ENCODE measurements at regions not wholly inside any gene's neighbourhood (a gene's known extent, or its start where the extent isn't known, plus 50 kb on each side); places are given as distances from the start of the nearest gene placed in this dataset.
A peak's percentile ranks its signal among the peaks of the same experiment; 100 is the strongest.

GRCh38 chr4:180617196-180617595, 1626.0 kb upstream of the TENM3 start:
- no peak overlapping the region for H3K4me2 ChIP-seq (ENCODE audit: insufficient read depth, low read length, poor library complexity, severe bottlenecking)
- no peak overlapping the region for H3K14ac ChIP-seq (ENCODE audit: low read length)
- peaks cover 1 to 6% of the 10 kb centered on the region in 2 donors for H3K4me1 ChIP-seq (ENCODE audit: control insufficient read depth in 2 of 2, insufficient read depth in 1 of 2, low read depth in 1 of 2, low read length in 2 of 2)
- H3K36me3 ChIP-seq (replicated peaks in 1 of 2; ENCODE audit: control insufficient read depth in 2 of 2, insufficient read depth in 2 of 2, low read length in 2 of 2): no peaks in the 10 kb centered on the region
- H2AK5ac ChIP-seq (ENCODE audit: low read depth, low read length): no peak overlapping the region
- H3K9me3 ChIP-seq (replicated peaks in 1 of 2; ENCODE audit: control insufficient read depth in 2 of 2, insufficient read depth in 1 of 2, low read depth in 1 of 2, low read length in 2 of 2): no peaks in the 10 kb centered on the region
- peak overlapping the region; percentile 21 for H2AFZ ChIP-seq (ENCODE audit: low read length)
- H3K27ac ChIP-seq (replicated peaks; ENCODE audit: low read length): no peak overlapping the region
- no peak overlapping the region for H2BK5ac ChIP-seq (ENCODE audit: low read length)
- H2BK15ac ChIP-seq (ENCODE audit: low read length): no peak overlapping the region
- no peak overlapping the region for H3K9ac ChIP-seq (ENCODE audit: low read depth, low read length, poor library complexity)
- no peak overlapping the region for H3K23ac ChIP-seq (ENCODE audit: low read depth, low read length, poor library complexity)
- no peaks in the 10 kb centered on the region for H3K79me1 ChIP-seq (ENCODE audit: low read depth, low read length)
- H3K18ac ChIP-seq (ENCODE audit: low read length): no peak overlapping the region
- H4K91ac ChIP-seq (ENCODE audit: low read depth, low read length, poor library complexity): no peak overlapping the region
- H2BK120ac ChIP-seq (ENCODE audit: low read depth, low read length): no peak overlapping the region
- H3K4ac ChIP-seq (ENCODE audit: low read length): no peak overlapping the region
- WGBS, 2 donors (ENCODE audit: extremely low coverage in 2 of 2, insufficient read length in 2 of 2, insufficient replicate concordance in 1 of 2): no CpG with 5 or more reads among the region's 6 CpGs
- H4K8ac ChIP-seq (ENCODE audit: low read depth, low read length): no peak overlapping the region
- no peaks in the 10 kb centered on the region for H3K27me3 ChIP-seq (ENCODE audit: control insufficient read depth in 3 of 3, insufficient read depth in 3 of 3, low read depth in 1 of 3, low read length in 3 of 3)
- DNase-seq (ENCODE audit: low spot score): no peak
- no peak overlapping the region for H2BK12ac ChIP-seq (ENCODE audit: low read length)
- no peak overlapping the region for H3K4me3 ChIP-seq (ENCODE audit: low read length in 2 of 2)

- Histone ChIP-seq H3K23ac (ENCODE audit: low read depth, low read length, poor library complexity) (no peak overlapping the region), H3K36me3 (replicated peaks in 1 of 2; ENCODE audit: control insufficient read depth in 2 of 2, insufficient read depth in 2 of 2, low read length in 2 of 2) (no peaks in the 10 kb centered on the region), H2AK5ac (ENCODE audit: low read depth, low read length) (no peak overlapping the region), H2BK15ac (ENCODE audit: low read length) (no peak overlapping the region), H3K79me1 (ENCODE audit: low read depth, low read length) (no peaks in the 10 kb centered on the region), H3K14ac (ENCODE audit: low read length) (no peak overlapping the region), H3K4me2 (ENCODE audit: insufficient read depth, low read length, poor library complexity, severe bottlenecking) (no peak overlapping the region), H2BK12ac (ENCODE audit: low read length) (no peak overlapping the region), H4K91ac (ENCODE audit: low read depth, low read length, poor library complexity) (no peak overlapping the region), H3K9me3 (replicated peaks in 1 of 2; ENCODE audit: control insufficient read depth in 2 of 2, insufficient read depth in 1 of 2, low read depth in 1 of 2, low read length in 2 of 2) (no peaks in the 10 kb centered on the region), H3K4me1 (ENCODE audit: control insufficient read depth in 2 of 2, insufficient read depth in 1 of 2, low read depth in 1 of 2, low read length in 2 of 2) (peaks cover 1 to 6% of the 10 kb centered on the region in 2 donors), H3K9ac (ENCODE audit: low read depth, low read length, poor library complexity) (no peak overlapping the region), H3K4ac (ENCODE audit: low read length) (no peak overlapping the region), H3K27me3 (ENCODE audit: control insufficient read depth in 3 of 3, insufficient read depth in 3 of 3, low read depth in 1 of 3, low read length in 3 of 3) (no peaks in the 10 kb centered on the region), H2AFZ (ENCODE audit: low read length) (peak overlapping the region; percentile 43), H3K18ac (ENCODE audit: low read length) (no peak overlapping the region), H4K8ac (ENCODE audit: low read depth, low read length) (no peak overlapping the region), H3K27ac (replicated peaks; ENCODE audit: low read length) (no peak overlapping the region), H2BK120ac (ENCODE audit: low read depth, low read length) (no peak overlapping the region), H2BK5ac (ENCODE audit: low read length) (no peak overlapping the region), H3K4me3 (ENCODE audit: low read length in 2 of 2) (no peak overlapping the region)
- WGBS, 2 donors (ENCODE audit: extremely low coverage in 2 of 2, insufficient read length in 2 of 2, insufficient replicate concordance in 1 of 2): no CpG with 5 or more reads among the region's 4 CpGs
- DNase-seq (ENCODE audit: low spot score): no peak
Measured at GRCh38 chr4:180618396-180618795, 1624.8 kb upstream of the TENM3 start.

GRCh38 chr4:180619440-180619839, 1623.8 kb upstream of the TENM3 start:
- Histone ChIP-seq H4K91ac (ENCODE audit: low read depth, low read length, poor library complexity) (no peak overlapping the region), H2BK12ac (ENCODE audit: low read length) (no peak overlapping the region), H3K4ac (ENCODE audit: low read length) (no peak overlapping the region), H3K27ac (replicated peaks; ENCODE audit: low read length) (no peak overlapping the region), H3K4me3 (ENCODE audit: low read length in 2 of 2) (no peak overlapping the region), H3K9me3 (replicated peaks in 1 of 2; ENCODE audit: control insufficient read depth in 2 of 2, insufficient read depth in 1 of 2, low read depth in 1 of 2, low read length in 2 of 2) (no peaks in the 10 kb centered on the region), H3K14ac (ENCODE audit: low read length) (no peak overlapping the region), H2AK5ac (ENCODE audit: low read depth, low read length) (no peak overlapping the region), H3K9ac (ENCODE audit: low read depth, low read length, poor library complexity) (no peak overlapping the region), H3K18ac (ENCODE audit: low read length) (no peak overlapping the region), H2BK120ac (ENCODE audit: low read depth, low read length) (no peak overlapping the region), H2BK15ac (ENCODE audit: low read length) (no peak overlapping the region), H2BK5ac (ENCODE audit: low read length) (no peak overlapping the region), H3K4me2 (ENCODE audit: insufficient read depth, low read length, poor library complexity, severe bottlenecking) (no peak overlapping the region), H3K23ac (ENCODE audit: low read depth, low read length, poor library complexity) (no peak overlapping the region), H3K4me1 (ENCODE audit: control insufficient read depth in 2 of 2, insufficient read depth in 1 of 2, low read depth in 1 of 2, low read length in 2 of 2) (peaks cover 1 to 6% of the 10 kb centered on the region in 2 donors), H3K27me3 (ENCODE audit: control insufficient read depth in 3 of 3, insufficient read depth in 3 of 3, low read depth in 1 of 3, low read length in 3 of 3) (no peaks in the 10 kb centered on the region), H4K8ac (ENCODE audit: low read depth, low read length) (no peak overlapping the region), H2AFZ (ENCODE audit: low read length) (no peak overlapping the region), H3K36me3 (replicated peaks in 1 of 2; ENCODE audit: control insufficient read depth in 2 of 2, insufficient read depth in 2 of 2, low read length in 2 of 2) (no peaks in the 10 kb centered on the region), H3K79me1 (ENCODE audit: low read depth, low read length) (no peaks in the 10 kb centered on the region)
- DNase-seq (ENCODE audit: low spot score): no peak
- WGBS, 2 donors (ENCODE audit: extremely low coverage in 2 of 2, insufficient read length in 2 of 2, insufficient replicate concordance in 1 of 2): no CpG with 5 or more reads among the region's 3 CpGs

GRCh38 chr4:180622254-180622653, 1620.9 kb upstream of the TENM3 start:
- H3K4me2 ChIP-seq (ENCODE audit: insufficient read depth, low read length, poor library complexity, severe bottlenecking): no peak overlapping the region
- H2AFZ ChIP-seq (ENCODE audit: low read length): no peak overlapping the region
- no CpG with 5 or more reads among the region's 3 CpGs for WGBS, 2 donors (ENCODE audit: extremely low coverage in 2 of 2, insufficient read length in 2 of 2, insufficient replicate concordance in 1 of 2)
- no peak overlapping the region for H3K9ac ChIP-seq (ENCODE audit: low read depth, low read length, poor library complexity)
- H3K23ac ChIP-seq (ENCODE audit: low read depth, low read length, poor library complexity): no peak overlapping the region
- no peaks in the 10 kb centered on the region for H3K27me3 ChIP-seq (ENCODE audit: control insufficient read depth in 3 of 3, insufficient read depth in 3 of 3, low read depth in 1 of 3, low read length in 3 of 3)
- no peak overlapping the region for H3K4me3 ChIP-seq (ENCODE audit: low read length in 2 of 2)
- H4K8ac ChIP-seq (ENCODE audit: low read depth, low read length): no peak overlapping the region
- H3K27ac ChIP-seq (replicated peaks; ENCODE audit: low read length): no peak overlapping the region
- H3K4me1 ChIP-seq (ENCODE audit: control insufficient read depth in 2 of 2, insufficient read depth in 1 of 2, low read depth in 1 of 2, low read length in 2 of 2): peaks cover 0 to 5% of the 10 kb centered on the region in 2 donors
- no peak overlapping the region for H2AK5ac ChIP-seq (ENCODE audit: low read depth, low read length)
- H3K9me3 ChIP-seq (replicated peaks in 1 of 2; ENCODE audit: control insufficient read depth in 2 of 2, insufficient read depth in 1 of 2, low read depth in 1 of 2, low read length in 2 of 2): no peaks in the 10 kb centered on the region
- H2BK5ac ChIP-seq (ENCODE audit: low read length): no peak overlapping the region
- no peak overlapping the region for H4K91ac ChIP-seq (ENCODE audit: low read depth, low read length, poor library complexity)
- no peaks in the 10 kb centered on the region for H3K79me1 ChIP-seq (ENCODE audit: low read depth, low read length)
- no peak for DNase-seq (ENCODE audit: low spot score)
- no peak overlapping the region for H3K4ac ChIP-seq (ENCODE audit: low read length)
- no peak overlapping the region for H3K18ac ChIP-seq (ENCODE audit: low read length)
- no peak overlapping the region for H2BK12ac ChIP-seq (ENCODE audit: low read length)
- H3K14ac ChIP-seq (ENCODE audit: low read length): no peak overlapping the region
- H3K36me3 ChIP-seq (replicated peaks in 1 of 2; ENCODE audit: control insufficient read depth in 2 of 2, insufficient read depth in 2 of 2, low read length in 2 of 2): no peaks in the 10 kb centered on the region
- no peak overlapping the region for H2BK15ac ChIP-seq (ENCODE audit: low read length)
- H2BK120ac ChIP-seq (ENCODE audit: low read depth, low read length): no peak overlapping the region

Measured in neuronal stem cell (in vitro differentiated cells).